H9 (cell line): ENCODE measurements at regions not wholly inside any gene's neighbourhood (a gene's known extent, or its start where the extent isn't known, plus 50 kb on each side); places are given as distances from the start of the nearest gene placed in this dataset.

Experiments used
- DNase-seq: peaks from one replicate; pipeline ENCODE4 v3.0.0-alpha.2; 2017
- H2AFZ ChIP-seq: one replicate; pipeline ENCODE4 v1.6.1; 2013; ENCODE audit warnings: mild to moderate bottlenecking, low read length, control low read depth, moderate library complexity
- H2AK5ac ChIP-seq: 2 replicates; pipeline ENCODE4 v1.6.1; 2013; ENCODE audit warnings: low read length, control low read depth, mixed read lengths; ENCODE audit not compliant: insufficient read length
- H2BK120ac ChIP-seq: one replicate; pipeline ENCODE4 v1.6.1; 2013; ENCODE audit warnings: low read depth, mild to moderate bottlenecking, low read length, control low read depth, inconsistent platforms; ENCODE audit not compliant: poor library complexity, severe bottlenecking
- H2BK12ac ChIP-seq: 2 replicates; pipeline ENCODE4 v1.6.1; 2013; ENCODE audit warnings: low read length, control low read depth, mixed read lengths, low read depth; ENCODE audit not compliant: insufficient read length
- H2BK15ac ChIP-seq: 2 replicates; pipeline ENCODE4 v1.6.1; 2013; ENCODE audit warnings: low read depth, low read length, control low read depth
- H2BK20ac ChIP-seq: one replicate; pipeline ENCODE4 v1.6.1; 2013; ENCODE audit warnings: low read depth, mild to moderate bottlenecking, low read length, control low read depth, inconsistent platforms; ENCODE audit not compliant: poor library complexity, severe bottlenecking
- H2BK5ac ChIP-seq: 2 replicates; pipeline ENCODE4 v1.6.1; 2013; ENCODE audit warnings: low read length, control low read depth, mixed read lengths; ENCODE audit not compliant: insufficient read length
- H3K14ac ChIP-seq: 2 replicates; pipeline ENCODE4 v1.6.1; 2013; ENCODE audit warnings: low read length, control low read depth; ENCODE audit not compliant: insufficient read depth
- H3K18ac ChIP-seq: 2 replicates; pipeline ENCODE4 v1.6.1; 2013; ENCODE audit warnings: low read depth, mild to moderate bottlenecking, mixed read lengths, low read length, control low read depth; ENCODE audit not compliant: insufficient read length
- H3K23ac ChIP-seq: 2 replicates; pipeline ENCODE4 v1.6.1; 2013; ENCODE audit warnings: low read length, control low read depth, mixed read lengths, low read depth; ENCODE audit not compliant: insufficient read length
- H3K23me2 ChIP-seq: 2 replicates; pipeline ENCODE4 v1.6.1; 2013; ENCODE audit warnings: low read depth, mild to moderate bottlenecking, mixed read lengths, low read length, control low read depth; ENCODE audit not compliant: insufficient read length, poor library complexity, severe bottlenecking
- H3K27ac ChIP-seq: 2 replicates; pipeline ENCODE4 v1.5.1; 2013; ENCODE audit warnings: low read length, control low read depth, mixed read lengths, low read depth; ENCODE audit not compliant: insufficient read length
- H3K27me3 ChIP-seq: 2 replicates; pipeline ENCODE4 v1.6.1; 2013; ENCODE audit warnings: low read length, control low read depth, inconsistent platforms; ENCODE audit not compliant: insufficient read depth
- H3K4ac ChIP-seq: 2 replicates; pipeline ENCODE4 v1.6.1; 2013; ENCODE audit warnings: low read depth, mild to moderate bottlenecking, control low read depth, inconsistent platforms, low read length, moderate library complexity
- H3K4me1 ChIP-seq: 2 replicates; pipeline ENCODE4 v1.6.1; 2013; ENCODE audit warnings: low read length, control low read depth, inconsistent platforms; ENCODE audit not compliant: insufficient read depth
- H3K4me2 ChIP-seq: 2 replicates; pipeline ENCODE4 v1.6.1; 2013; ENCODE audit warnings: low read length, control low read depth, mixed read lengths; ENCODE audit not compliant: insufficient read length, insufficient read depth
- H3K56ac ChIP-seq: 2 replicates; pipeline ENCODE4 v1.6.1; 2013; ENCODE audit warnings: low read depth, mild to moderate bottlenecking, mixed read lengths, low read length, control low read depth; ENCODE audit not compliant: insufficient read length
- H3K79me1 ChIP-seq: 2 replicates; pipeline ENCODE4 v1.6.1; 2013; ENCODE audit warnings: low read depth, mild to moderate bottlenecking, moderate library complexity, low read length, control low read depth, inconsistent platforms; ENCODE audit not compliant: insufficient read depth, poor library complexity, severe bottlenecking
- H3K79me2 ChIP-seq: 2 replicates; pipeline ENCODE4 v1.6.1; 2013; ENCODE audit warnings: low read length, control low read depth, inconsistent platforms; ENCODE audit not compliant: insufficient read depth
- H3K9ac ChIP-seq: 2 replicates; pipeline ENCODE4 v1.6.1; 2013; ENCODE audit warnings: low read length, control low read depth, mixed read lengths; ENCODE audit not compliant: insufficient read length; ENCODE audit errors: extremely low read depth
- H3K9me3 ChIP-seq: one replicate; pipeline ENCODE4 v1.6.1; 2013; ENCODE audit warnings: low read depth, low read length, inconsistent platforms; ENCODE audit not compliant: control insufficient read depth
- H3T11ph ChIP-seq: one replicate; pipeline ENCODE4 v1.6.1; 2013; ENCODE audit warnings: mild to moderate bottlenecking, low read length, control low read depth, inconsistent platforms
- H4K20me1 ChIP-seq: one replicate; pipeline ENCODE4 v1.6.1; 2013; ENCODE audit not compliant: control insufficient read depth, insufficient read length, insufficient read depth
- H4K5ac ChIP-seq: 2 replicates; pipeline ENCODE4 v1.6.1; 2013; ENCODE audit warnings: low read depth, mild to moderate bottlenecking, mixed read lengths, low read length, control low read depth; ENCODE audit not compliant: insufficient read length
- H4K8ac ChIP-seq: replicated peaks from 2 replicates; pipeline ENCODE4 v1.6.1; 2013; ENCODE audit warnings: low read length, control low read depth, mixed read lengths, low read depth; ENCODE audit not compliant: insufficient read length
- H4K91ac ChIP-seq: 2 replicates; pipeline ENCODE4 v1.6.1; 2013; ENCODE audit warnings: low read depth, mild to moderate bottlenecking, moderate library complexity, mixed read lengths, low read length, control low read depth; ENCODE audit not compliant: insufficient read length
- H3K27ac Mint-ChIP-seq, 3 experiments: 2 replicates in 2 of 3; 3 replicates in 1 of 3; pipeline ENCODE4 v1.8.0; 2020 to 2021; ENCODE audit warnings: mixed read lengths in 3 of 3, mild to moderate bottlenecking in 1 of 3, moderate library complexity in 1 of 3
- H3K27me3 Mint-ChIP-seq: 2 replicates; pipeline ENCODE4 v1.8.0; 2021; ENCODE audit warnings: low read depth, mild to moderate bottlenecking, moderate library complexity, mixed read lengths
- H3K36me3 Mint-ChIP-seq, 3 experiments: 2 replicates in 2 of 3; 3 replicates in 1 of 3; pipeline ENCODE4 v1.8.0; 2020 to 2021; ENCODE audit warnings: low read depth in 3 of 3, mixed read lengths in 3 of 3; ENCODE audit not compliant: insufficient read depth in 1 of 3
- H3K4me1 Mint-ChIP-seq, 2 experiments: 2 replicates each; pipeline ENCODE4 v1.8.0; 2020; ENCODE audit warnings: mixed read lengths in 2 of 2
- H3K4me3 Mint-ChIP-seq, 2 experiments: 2 replicates in 1 of 2; 3 replicates in 1 of 2; pipeline ENCODE4 v1.8.0; 2020 to 2021; ENCODE audit warnings: mild to moderate bottlenecking in 2 of 2, mixed read lengths in 2 of 2, moderate library complexity in 1 of 2
- H3K9me3 Mint-ChIP-seq, 2 experiments: 2 replicates in 1 of 2; 3 replicates in 1 of 2; pipeline ENCODE4 v1.8.0; 2020; ENCODE audit warnings: mild to moderate bottlenecking in 2 of 2, mixed read lengths in 2 of 2, moderate library complexity in 1 of 2
- CTCF ChIP-seq: fragments of 200-600 bp; sonication (generic); conservative IDR thresholded peaks from 3 replicates; pipeline ENCODE4 v1.8.0; 2021; ENCODE audit warnings: antibody characterized with exemption, mild to moderate bottlenecking
- WGBS: extraction: QIAGEN DNeasy Blood & Tissue Kit; methylation state at CpG from one replicate; pipeline ENCODE4 v1.1.7; 2013; ENCODE audit warnings: missing lambda C conversion rate, low lambda C conversion rate, mixed read lengths; ENCODE audit not compliant: insufficient read length; ENCODE audit errors: extremely low coverage; 5-methylcytosine and 5-hydroxymethylcytosine counted together

GRCh38 chrX:95949588-95949987, 735.1 kb upstream of the DIAPH2 start:
- H3K27me3 Mint-ChIP-seq: no peaks in the 10 kb centered on the region
- Histone ChIP-seq H3K27ac (no peak overlapping the region), H2BK20ac (no peak overlapping the region), H3K23ac (no peak overlapping the region), H3T11ph (no peak overlapping the region), H2AFZ (no peak overlapping the region), H4K5ac (no peak overlapping the region), H2BK5ac (no peak overlapping the region), H4K91ac (no peak overlapping the region), H3K4me1 (no peaks in the 10 kb centered on the region), H3K14ac (no peak overlapping the region), H3K27me3 (no peaks in the 10 kb centered on the region), H3K9ac (no peak overlapping the region), H3K9me3 (no peaks in the 10 kb centered on the region), H4K8ac (no peak overlapping the region), H2BK12ac (no peak overlapping the region), H2BK15ac (no peak overlapping the region), H3K23me2 (no peaks in the 10 kb centered on the region), H3K79me2 (no peaks in the 10 kb centered on the region), H4K20me1 (no peaks in the 10 kb centered on the region), H3K79me1 (no peaks in the 10 kb centered on the region), H2BK120ac (no peak overlapping the region), H3K18ac (no peak overlapping the region), H3K4ac (no peak overlapping the region), H2AK5ac (no peak overlapping the region), H3K56ac (no peak overlapping the region), H3K4me2 (no peak overlapping the region)
- H3K27ac Mint-ChIP-seq: no peak overlapping the region
- DNase-seq: no peak
- WGBS: no CpG with 5 or more reads among the region's 2 CpGs
- no peak overlapping the region for H3K4me3 Mint-ChIP-seq
- H3K9me3 Mint-ChIP-seq: no peaks in the 10 kb centered on the region
- no peak for TF ChIP-seq CTCF
- H3K36me3 Mint-ChIP-seq: no peaks in the 10 kb centered on the region
- H3K4me1 Mint-ChIP-seq: no peaks in the 10 kb centered on the region
